GM19023 (cell line): ENCODE measurements at regions not wholly inside any gene's neighbourhood (a gene's known extent, or its start where the extent isn't known, plus 50 kb on each side); places are given as distances from the start of the nearest gene placed in this dataset.
"Not testable (repeated sequence)": the region's sequence is repeated elsewhere in the genome, so short reads cannot be mapped to it uniquely, and the experiment has no call there.

ENCODE experiments used
- ATAC-seq: cut with Tn5 transposase; IDR thresholded peaks from one replicate; pipeline ENCODE4 v1.9.1; 2021; ENCODE audit warnings: mild to moderate bottlenecking, moderate library complexity; ENCODE audit not compliant: unreplicated experiment

GRCh38 chr2:71961289-71962027 is 186.2 kb downstream of the CYP26B1 start:
- ATAC-seq: no peak

DNA sequence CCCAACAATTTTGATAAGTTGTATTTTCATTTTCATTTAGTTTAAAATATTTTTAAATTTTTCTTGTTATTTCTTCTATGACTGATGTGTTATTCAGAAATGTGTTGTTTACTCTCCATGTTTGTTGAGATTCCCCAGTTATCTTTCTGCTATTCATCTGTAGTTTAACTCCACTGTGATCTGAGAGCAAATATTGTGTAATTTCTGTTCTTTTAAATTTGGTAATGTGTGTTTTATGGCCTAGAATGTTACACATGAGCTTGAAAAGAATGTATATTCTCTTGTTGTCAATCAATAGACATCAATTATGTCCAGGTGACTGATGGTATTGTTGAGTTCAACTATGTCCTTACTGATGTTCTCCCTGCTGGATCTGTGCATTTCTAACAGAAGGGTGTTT is 188.2 kb downstream of the CYP26B1 start:
- no peak for ATAC-seq

- ATAC-seq: not testable (repeated sequence)
Observed at GRCh38 chr2:71958426-71958825, 189.2 kb downstream of the CYP26B1 start.

DNA sequence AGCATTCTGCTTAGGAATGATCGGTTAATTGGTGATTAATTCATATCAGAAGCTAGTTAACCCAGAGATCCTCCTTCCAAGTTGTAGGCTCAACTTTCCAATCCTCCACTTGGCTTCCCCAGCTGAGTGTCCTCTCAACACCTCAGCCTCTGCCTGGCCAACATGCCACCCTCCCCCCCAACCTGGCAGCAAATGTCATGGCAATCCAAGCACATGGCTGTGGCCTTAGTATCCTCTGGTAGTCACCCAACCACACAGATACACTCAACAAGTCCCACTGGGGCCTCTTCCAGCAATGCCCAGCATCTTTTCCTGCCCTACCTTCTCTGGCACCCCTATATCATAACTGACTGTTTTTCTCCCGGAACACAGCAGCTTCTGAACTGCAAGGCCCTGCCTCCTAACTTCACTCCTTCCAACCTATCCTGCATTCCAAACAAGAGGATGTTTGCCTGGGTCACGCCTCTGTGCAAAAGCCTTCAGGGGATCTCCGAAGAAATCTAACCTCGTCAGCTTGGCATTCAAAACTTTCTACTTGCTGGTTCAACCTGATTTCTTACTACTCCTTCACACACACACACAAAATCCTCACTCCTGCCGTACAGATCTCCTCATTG is 195.0 kb downstream of the CYP26B1 start:
- no peak for ATAC-seq

DNA sequence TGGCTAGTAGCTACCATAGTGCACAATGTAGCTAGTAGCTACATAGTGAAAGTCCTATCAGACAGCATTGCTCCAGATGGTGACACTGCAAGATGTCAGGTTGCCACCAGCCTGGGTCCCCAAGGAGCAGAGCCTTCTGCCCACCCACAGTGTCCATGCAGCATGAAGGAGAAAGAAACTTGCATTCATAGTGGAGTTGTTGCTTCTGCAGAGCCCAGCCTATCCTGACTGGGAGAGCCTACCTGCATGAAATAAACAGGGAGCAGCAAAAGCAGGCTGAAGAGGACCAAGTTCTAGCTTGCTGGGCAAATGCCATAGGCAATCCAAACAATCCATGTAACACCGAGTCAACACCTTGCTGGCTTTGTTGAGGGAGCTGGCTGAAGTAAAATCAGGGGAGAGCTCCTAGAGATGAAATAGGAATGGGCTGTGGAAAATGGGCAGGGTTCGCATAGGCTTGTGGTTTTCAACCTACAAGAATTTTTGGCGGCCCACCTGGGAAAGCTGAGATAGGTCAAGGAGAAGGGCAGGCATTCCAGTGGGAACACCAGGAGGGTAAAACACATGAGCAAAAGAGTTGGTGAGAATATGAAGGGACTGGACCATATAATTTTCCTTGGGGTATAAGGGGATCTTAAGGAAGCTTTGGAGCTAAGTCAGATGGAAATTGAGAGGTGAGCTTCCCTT is 195.8 kb downstream of the CYP26B1 start:
- ATAC-seq: no peak

DNA sequence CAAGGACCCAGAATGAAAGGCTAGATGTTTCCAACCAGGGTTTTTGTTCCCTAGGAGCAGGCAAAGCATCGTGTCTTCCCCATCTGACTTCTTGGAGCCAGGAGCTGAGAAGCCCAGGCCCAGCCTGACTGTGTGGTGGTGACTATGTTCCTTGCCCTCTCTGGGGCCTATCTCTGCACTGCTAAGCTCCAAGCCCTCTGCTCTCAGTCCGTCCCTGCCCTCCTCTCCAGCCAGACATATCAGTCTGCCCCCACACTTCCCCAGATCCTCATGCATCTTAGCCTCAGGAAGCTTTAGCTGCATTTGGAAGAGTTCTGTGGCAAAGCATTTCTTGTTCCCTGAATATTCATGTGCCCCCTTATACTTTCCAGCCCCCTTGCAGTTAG is 196.6 kb downstream of the CYP26B1 start:
- no peak for ATAC-seq

DNA sequence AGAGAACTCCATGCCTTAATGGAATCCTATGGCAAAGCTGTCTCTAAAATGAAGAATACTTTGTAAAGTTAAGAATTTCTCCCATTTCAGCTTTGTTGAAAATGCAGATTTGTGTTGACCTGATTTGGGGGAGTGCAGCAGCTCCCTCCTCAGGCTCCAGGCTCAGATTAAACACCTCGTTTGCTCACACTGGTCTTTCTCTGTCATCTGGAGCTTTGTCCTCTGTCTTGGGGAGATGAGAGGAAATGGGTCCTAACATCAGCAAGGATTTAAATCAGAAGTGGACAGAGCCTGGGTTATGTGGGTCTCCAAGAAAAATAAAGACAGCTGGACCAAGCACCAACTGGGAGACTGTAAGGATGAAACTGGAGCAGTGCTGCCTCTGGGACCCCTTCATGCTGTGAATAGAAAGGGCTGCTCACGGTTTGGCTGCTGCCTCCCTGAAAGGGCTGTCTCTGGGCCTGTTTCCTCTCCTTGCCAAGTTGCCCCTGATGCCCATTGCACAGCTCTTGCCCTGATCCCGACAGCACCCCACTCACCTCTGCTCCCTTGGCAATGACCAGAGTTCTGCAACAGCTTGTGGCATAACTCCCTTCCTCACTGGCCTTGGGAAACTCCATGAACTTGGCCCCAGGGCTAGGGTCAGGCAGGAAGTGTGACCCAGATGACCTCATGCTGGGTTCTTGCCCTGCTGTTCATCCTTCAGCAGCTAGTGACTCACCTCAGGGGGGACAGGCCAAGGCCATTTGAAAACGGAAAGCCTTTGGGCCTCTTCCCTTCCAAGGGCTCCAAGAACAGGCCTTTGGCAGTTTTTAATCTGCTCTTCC is 197.2 kb downstream of the CYP26B1 start:
- no peak for ATAC-seq

- no peak for ATAC-seq
Observed at GRCh38 chr2:71949537-71949798, 198.2 kb downstream of the CYP26B1 start.

DNA sequence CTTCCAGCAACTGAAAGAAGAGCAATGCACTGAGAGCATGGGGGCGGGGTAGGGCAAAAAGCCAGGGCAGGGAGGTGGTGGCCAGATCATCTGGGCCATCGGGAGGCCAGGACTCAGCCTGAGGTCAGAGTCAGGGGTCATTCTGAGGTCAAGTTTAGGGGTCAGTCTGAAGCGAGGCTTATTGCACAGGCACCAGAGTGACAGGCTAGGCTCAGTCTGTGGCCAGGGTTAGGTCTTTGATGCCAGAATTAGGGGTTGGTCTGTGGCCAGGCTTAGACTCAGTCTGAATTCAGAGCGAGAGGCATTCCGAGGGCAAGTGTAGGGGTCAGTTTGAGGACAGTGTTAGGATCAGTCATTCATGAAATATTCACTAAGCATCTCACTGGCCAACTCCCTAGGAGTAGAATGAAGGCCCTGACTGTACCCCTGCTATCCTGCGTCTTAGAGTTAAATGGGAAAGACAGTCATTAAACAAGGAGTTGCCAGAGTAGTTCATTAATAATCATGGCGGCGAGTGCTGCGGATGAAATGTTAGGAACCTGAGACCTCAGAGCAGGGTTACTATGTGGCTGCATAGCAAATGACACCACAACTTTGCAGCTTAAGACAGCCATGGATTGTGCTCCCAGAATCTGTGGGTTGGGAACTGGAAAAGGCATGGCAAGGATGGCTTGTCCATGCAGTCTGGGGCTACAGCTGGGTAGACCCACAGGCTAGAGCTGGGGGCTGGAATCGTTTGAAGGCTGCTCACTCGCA is 198.7 kb downstream of the CYP26B1 start:
- ATAC-seq: no peak

DNA sequence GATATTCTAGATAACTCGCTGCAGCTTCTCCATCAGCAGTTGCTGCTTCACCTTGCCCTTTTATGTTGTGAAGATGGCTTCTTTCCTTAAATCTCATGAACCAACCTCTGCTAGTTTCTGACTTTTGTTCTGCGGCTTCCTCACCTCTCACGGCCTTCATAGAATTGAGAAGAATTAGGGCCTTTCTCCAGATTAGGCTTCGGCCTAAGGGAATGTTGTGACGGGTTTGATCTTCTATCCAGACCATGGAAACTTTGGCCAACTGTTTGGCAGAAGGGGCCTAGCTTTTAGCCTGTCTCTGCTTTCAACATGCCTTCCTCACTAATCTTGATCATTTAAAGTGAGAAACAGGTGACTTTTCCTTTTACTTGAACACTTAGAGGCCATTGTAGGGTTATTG is 199.9 kb downstream of the CYP26B1 start:
- ATAC-seq: no peak

- no peak for ATAC-seq
Observed at GRCh38 chr2:71945603-71945959, 202.1 kb downstream of the CYP26B1 start.

DNA sequence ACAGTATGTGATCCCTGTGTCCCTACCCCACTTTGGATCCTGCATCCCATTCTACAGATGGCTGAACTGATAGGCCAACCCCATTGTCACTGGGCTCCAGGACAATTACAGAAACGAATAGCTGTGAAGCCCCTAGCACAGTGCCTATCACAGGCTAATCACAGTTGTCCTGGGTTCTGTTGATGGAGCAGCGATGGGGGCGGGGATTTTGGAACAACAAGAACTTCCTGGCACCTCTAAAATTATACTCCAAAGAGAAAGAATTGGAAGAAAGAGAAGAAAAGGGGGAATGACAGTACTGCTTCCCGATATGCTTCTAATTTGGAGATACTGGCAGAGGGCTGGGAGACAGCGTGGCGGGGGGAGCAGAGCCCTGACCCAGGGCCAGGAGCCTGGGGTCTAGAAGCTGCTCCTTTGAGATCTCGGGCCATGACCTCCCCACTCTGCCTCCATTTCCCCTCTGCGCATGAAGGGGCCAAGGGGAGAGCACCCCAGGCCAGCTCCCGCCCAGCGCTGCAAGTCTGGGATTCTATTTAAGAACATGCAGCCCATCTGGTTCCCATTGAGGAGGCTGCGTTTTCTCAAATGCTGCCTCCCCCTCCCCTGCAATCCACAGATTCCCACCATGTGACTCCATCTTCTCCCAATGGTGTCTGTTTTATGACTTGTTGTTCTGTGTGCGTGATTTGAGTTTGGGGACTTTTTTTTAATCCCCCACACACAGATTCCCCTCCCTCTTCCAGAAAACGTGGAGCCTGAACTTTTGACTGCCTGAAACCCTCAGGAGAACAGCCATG is 202.7 kb downstream of the CYP26B1 start:
- ATAC-seq: no peak

- ATAC-seq: no peak
Observed at GRCh38 chr2:71944183-71944550, 203.5 kb downstream of the CYP26B1 start.

GRCh38 chr2:71943238-71944182 is 204.2 kb downstream of the CYP26B1 start:
- ATAC-seq: no peak

GRCh38 chr2:71941726-71942525 is 205.7 kb downstream of the CYP26B1 start:
- ATAC-seq: no peak

- no peak for ATAC-seq
Observed at GRCh38 chr2:71940695-71941094, 207.0 kb downstream of the CYP26B1 start.

DNA sequence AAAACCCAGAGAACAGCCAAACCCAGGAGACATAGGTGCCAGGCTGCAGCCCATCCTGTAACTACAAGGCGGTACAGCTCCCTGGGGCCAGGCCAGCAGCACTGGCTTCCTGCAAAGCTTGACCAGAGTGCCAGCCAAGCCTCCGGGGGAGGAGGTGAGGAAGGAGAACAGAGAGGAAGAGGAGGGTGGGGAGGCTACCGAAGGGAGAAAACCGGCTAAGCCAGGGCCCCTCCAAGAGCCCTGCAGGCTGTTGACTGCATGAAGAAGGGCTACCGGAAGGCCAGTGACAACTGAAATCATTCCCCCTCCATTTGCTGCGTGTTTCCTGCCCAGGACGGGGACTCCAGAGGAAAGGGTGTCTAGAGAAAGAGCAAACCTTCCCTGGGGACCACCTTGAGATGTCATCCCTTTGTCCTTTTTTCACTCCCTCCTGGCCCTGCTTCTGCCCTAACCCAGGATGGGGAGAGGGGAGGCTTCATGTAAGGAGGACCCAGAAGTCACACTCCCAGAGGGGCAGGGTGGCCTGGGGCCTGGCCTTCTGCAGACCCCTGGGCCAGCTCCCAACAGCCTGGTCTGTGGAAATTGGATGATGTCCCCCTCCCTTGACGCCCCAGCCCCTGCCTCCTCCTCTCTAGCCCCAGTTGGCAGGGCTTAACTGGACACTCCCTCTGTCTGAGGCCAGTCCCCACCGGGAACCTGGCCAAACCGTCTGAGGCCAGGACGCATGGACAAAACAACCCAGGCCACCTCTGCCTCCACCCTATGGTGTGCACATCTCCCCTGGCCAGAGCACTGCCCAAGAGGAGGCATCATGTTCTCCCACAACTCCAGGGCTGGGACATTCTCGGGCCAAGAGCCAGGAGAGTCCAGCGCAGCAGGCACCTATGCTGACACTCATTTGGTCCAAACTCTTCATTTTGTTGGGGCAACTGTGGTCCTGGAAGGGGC is 207.8 kb downstream of the CYP26B1 start:
- ATAC-seq: no peak
